Right hindlimb (tissue), 1 donor: ENCODE measurements at regions not wholly inside any gene's neighbourhood (a gene's known extent, or its start where the extent isn't known, plus 50 kb on each side); places are given as distances from the start of the nearest gene placed in this dataset.
A peak's percentile ranks its signal among the peaks of the same experiment; 100 is the strongest.
"Not testable (repeated sequence)": the region's sequence is repeated elsewhere in the genome, so short reads cannot be mapped to it uniquely, and the experiment has no call there.

Experiments
- DNase-seq: peaks from one replicate; pipeline ENCODE4 v3.0.0-alpha.2; 2018

DNA sequence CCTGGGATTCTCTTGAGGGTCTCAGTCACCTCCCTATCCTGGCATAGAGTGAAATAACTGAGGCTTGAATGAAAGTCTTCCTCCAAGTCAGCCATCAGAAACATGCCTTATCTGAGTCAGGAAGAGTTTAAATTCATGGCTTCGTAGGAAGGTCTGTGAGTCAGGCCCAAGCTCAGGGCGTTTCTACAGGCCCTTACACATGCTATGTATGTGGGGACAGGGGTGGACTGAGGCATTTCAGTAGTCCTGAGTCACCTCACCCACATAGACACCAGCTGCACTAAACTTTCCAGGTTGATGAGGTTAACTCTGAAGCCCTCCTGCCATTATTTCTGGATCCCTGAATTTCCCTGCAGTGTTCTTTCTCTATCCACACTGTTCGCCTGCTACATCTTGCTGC is 134.6 kb upstream of the RCN1 start:
- no peak for DNase-seq

DNA sequence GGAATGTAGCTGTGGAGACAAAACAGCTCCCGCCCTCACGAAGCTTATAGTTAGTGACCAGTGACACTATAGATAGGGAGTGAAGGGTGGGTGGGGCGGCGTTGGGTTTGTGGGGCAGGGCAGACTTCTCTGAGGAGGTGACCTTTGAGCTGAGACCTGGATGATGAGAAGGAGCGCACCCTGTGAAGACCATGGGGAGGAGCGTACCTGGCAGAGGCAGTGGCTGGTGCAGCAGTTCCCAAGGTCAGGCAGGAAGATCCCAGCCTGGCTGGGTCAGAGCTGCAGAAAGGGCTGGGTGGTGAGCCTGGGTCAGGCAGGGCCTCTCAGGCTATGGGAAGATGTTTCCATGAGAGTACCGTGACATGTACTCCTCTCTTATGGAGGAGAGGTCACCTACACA is 135.0 kb upstream of the RCN1 start:
- no peak for DNase-seq

DNA sequence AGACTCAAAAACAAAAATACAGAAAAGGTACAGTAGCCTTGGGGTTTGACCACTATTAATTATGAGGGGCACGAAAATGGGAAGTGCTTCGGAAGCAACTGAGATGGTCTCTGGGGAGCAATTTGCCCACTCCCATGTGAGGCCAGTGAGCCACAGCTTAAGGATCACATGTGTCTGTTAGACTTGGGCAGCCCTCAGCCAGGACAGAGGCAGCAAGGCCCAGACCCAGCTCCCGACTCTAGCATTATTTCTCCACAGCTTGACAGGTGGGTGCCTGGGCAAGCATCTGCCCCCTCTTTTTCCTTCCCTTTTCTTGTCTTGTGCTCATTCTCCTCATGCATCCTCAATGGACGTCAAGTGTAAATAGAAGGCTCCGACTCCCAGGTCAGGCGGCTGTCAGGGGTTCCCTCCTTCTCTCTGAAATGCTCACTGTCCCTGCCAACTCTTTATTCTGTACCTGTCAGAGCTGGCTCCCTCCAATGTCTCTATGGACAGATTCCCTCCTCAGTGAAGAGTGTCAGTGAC is 137.0 kb upstream of the RCN1 start:
- no peak for DNase-seq

DNA sequence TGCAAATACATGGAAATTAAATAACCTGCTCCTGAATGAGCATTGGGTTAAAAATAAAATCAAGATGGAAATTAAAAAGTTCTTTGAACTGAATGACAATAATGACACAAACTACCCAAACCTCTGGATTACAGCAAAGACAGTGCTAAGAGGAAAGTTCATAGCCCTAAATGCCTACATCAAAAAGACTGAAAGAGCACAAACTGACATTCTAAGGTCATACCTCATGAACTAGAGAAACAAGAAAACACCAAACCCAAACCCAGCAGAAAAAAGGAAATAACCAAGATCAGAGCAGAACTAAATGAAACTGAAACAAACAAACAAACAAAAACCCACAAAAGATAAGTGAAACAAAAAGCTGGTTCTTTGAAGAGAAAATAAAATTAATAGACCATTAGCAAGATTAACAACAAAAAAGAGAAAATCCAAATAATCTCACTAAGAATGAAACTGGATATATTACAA is 138.6 kb upstream of the PAX6 start:
- not testable (repeated sequence) for DNase-seq

DNA sequence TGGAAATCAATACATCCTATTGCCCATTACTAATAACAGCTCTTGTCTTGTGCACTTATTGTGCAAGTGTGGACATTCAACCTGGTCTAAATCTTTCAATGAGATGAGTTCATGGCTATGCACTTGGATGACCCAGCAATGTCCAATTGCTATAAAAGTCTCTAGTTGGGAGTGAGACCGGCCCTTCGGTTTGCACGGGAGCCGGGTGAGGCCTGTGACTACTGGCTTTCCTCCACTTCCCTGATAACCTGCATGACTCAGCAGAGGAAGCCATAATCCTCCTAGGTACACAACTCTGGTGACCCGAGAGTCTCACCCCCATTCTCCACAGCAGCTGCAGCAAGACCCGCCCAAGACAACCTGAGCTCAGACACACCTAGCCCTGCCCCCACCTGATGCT is 135.9 kb upstream of the PAX6 start:
- no peak for DNase-seq

DNA sequence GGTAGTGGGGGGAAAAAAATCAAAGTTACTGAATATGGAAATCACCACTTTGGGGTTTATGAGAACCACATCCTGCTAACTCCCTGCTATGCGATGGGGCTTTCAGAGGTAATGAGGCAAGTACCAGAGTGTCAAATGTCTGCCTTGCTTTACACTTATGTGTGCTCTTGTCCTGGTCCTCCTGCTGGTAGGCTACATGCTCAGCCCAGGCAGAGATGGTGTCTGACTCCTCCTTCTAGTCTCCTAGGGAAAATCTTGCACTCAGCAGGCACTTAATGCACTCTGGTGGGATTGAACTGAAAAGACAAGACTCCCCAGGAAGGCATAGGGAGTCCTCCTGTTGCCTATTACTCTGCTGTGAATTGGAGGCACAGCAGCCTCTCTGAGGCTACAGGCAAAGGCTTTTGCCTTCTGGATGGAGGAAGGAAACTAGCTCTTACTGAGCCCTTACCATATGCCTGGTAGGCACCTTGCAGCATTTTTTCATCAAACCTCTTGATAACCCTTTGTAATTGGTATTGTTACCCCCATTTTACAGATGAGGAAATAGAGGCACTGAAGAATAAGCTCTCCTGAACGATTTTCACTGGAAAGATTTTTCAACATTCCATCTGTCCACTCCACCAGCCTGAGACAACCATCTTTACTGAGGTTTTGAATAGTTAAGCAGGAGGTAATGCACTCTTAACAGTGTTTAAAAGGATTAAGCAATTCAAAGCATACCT is 132.1 kb upstream of the PAX6 start:
- DNase-seq = no peak

DNA sequence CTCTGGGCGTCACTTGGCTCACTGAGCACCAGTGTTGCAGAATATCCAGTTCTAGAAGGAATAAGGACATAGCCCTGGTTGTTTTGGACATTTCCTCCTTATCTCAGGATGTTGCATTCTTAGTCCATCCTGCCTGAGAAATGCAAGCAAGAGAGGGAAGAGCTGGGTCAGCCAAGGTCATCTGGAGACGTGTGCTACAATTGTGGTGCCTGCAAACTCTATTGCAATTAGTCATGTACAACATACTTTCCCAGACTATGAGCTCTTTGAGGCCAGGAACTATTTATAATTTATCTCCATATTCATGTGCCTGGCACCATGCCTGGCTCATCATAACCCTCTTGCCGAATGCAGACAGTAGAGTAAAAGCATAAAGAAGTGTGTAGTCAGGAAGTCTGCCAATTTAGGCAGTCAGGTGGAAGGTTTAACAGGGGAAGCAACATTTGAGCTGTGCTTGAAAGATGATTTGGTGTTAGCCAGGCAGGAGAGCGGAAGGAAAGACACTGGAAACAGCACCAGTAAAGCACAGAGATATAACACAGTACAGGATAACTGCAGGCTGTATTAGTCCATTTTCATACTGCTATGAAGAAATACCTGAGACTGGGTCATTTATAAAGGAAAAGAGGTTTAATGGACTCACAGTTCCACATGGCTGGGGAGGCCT is 129.4 kb upstream of the PAX6 start:
- no peak for DNase-seq

DNA sequence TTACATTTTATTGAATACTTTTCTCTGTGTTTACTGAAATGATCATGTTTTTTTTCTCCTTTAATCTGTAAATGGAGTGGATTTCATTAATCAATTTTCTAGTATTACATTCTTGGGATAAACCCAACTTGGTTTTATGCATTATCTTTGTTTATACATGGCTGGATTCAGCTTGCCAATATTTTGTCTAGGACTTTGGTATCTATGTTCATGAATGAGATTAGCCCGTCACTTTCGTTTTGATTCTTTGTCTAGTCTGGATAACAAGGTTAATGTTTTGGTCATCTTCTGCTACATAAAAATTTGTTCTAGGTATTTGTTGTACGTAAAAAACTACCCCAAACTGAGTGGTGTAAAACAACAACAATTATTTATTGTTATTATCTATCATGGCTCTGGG is 127.9 kb upstream of the PAX6 start:
- no peak for DNase-seq

DNA sequence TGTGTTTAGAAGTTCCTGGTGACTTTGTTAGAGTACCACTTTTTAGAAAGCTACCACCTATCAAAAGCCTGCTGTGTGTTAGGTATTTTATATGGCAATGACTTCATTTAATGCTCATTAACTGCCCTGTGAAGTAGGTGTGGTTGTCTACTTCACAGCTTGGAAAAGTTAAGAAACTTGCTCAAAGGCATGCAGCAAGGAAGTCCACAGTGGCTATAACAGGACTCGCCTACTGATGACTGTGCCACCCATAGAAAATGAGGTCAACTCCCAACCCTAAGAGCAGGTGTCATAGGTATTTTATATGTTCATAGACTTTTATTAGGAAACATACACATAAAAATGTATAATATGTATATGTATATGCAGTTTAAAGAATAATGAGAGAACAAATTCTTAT is 125.2 kb upstream of the PAX6 start:
- DNase-seq = no peak

DNA sequence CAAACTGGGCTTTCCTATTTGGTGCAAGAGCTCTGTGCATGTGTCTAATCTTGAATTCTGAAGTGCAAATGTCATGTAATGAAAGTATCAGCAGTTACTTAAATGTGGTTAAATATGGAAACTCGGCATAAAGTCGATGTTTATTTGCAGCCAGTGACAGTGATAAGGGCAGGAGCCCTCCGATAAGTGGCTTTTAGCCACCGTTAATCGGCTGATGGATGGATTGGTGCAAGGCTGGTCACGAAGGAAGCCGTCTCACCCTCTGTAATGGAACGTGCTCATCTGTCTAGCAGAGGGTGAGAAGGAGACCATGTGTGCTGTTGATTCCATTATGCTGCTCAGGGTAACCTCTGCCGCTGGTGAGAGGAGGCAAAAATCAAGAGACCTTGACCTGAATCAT is 121.8 kb upstream of the PAX6 start:
- no peak for DNase-seq

DNA sequence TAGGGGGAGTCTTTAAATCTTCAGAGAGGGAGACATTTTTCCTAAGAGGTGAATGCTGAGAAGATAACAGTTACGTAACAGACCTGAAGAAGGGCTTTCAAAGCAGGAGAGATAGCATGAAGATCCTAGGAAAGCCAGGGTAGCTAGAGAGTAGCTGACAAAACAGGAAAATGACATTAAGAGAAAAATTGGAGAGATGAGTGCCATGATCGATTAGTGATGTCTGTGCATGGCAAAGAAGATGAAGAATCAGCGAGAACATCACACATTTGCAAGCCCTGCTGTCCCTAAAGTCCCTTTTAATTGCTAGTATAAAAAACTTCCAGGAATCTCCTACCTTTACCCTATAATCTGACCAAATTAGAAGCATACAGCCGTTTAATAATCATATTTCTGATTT is 116.9 kb upstream of the PAX6 start:
- no peak for DNase-seq

DNA sequence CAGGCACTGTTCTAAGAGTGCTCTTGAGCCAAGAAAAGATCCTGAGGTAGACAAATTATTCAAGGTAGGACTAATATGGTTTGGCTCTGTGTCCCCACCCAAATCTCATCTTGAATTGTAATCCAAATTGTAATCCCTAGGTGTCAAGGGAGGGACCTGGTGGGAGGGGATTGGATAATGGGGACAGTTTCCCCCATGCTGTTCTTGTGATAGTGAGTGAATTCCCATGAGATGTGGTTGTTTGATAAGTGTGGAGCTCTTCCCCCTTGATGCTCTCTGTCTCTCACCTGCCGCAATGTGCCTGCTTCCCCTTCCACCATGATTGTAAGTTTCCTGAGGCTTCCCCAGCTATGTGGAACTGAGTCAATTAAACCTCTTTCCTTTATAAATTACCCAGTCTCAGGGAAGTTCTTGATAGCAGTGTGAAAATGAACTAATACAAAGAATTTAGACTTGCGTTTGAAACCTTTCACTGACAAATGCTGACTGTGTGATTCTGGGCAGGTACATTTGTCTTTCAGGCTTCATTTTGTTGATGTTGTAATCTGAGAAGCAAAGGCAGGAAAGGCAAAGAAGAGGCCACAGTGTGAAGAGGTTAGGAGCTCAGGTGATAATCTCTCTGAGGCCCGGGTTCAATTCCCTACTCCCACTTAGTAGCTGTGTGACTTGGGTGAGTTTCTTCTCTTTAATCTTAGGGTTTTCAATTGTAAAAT is 115.8 kb upstream of the PAX6 start:
- DNase-seq = no peak

DNA sequence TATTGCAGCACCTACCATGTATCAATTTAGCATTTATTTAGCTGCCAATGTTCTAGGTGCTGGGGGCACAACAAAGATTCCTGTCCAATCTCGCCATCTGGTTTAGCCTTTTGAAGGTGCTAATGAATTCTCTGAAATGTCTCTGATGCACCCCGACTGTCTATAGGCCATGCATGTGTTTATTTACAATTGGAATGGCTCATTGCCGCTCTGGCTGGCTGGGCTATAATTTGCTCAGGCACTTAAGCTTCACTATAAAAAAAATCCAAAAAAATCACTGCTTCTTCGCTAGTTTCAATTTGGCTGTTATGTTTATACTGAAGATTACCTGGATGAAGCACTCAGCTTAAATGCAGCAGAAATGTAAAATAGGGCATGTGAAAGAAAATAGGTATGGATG is 115.0 kb upstream of the PAX6 start:
- no peak for DNase-seq

DNA sequence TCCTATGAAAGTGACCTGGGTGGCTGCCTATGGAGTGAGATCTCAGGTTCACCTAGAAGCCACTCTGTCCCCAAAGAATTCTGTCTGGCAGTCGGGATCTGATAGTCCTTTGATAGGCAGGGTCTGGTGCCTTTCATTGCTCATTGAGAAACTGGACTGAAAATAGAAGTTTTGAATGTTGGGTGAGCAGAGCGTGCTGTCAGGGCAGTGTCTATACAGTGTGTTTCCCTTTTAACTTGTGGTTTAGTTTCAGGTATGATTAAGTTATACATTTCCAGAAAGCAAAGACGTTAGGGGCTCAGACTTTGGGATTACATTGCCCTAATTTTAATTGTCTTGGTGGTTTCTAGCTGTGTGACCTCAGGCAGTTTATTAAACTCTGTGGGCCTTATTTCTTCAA is 111.3 kb upstream of the PAX6 start:
- DNase-seq = no peak

DNA sequence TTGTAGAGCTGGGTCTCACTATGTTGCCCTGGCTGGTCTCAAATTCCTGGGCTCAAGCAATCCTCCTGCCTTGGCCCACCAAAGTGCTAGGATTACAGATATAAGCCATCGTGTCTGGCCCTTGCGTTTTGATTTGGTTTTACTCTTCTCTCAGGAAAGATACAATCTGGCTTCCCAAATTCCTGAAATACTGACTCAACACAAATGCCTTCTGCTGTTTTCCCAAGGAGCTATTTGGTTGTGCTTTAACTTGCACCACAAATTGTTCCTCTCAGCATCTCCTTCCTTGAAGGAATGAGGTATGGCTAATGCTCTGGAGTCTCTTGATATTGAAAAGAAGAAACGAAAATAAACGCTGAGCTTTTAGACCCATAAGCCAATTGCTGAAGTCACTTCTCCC is 110.0 kb upstream of the PAX6 start:
- no peak for DNase-seq

DNA sequence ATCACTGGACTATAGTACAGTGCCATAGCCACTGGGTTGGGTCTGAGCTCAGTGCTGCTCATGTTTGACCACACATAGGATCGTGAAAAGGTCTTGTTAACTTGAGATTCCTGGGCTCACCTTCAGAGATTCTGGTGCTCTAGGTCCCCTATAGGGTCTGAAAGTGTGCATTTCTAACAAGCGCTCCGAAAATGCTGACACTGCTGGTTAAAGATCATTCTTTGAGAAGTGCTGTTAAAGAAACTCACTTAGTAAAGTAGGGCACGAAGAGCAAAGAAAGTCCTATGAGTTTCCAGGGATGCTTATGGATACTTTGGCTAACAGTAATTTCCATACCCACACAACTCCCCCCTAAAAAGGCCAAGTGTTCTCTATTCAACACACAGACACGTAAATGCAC is 108.1 kb upstream of the PAX6 start:
- no peak for DNase-seq

DNA sequence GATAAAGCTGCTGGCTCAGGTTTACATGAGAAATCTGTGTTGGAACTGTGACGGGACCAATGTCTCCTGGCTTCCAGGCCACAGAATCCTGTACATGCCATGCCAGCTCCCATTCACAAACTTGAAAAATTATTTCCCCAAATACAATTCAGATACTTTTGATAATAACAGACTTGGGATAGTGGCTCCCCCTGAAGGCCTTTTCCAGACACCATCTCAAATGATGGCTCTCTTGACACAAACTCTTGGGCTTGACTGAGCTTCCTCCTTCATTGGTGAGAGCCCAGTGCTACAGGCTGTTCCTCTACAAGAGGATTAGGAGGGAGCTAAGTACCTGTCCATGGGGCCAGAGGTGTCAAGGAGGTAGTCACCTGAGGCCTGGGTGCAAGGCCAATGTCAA is 104.7 kb upstream of the PAX6 start:
- DNase-seq = no peak

DNA sequence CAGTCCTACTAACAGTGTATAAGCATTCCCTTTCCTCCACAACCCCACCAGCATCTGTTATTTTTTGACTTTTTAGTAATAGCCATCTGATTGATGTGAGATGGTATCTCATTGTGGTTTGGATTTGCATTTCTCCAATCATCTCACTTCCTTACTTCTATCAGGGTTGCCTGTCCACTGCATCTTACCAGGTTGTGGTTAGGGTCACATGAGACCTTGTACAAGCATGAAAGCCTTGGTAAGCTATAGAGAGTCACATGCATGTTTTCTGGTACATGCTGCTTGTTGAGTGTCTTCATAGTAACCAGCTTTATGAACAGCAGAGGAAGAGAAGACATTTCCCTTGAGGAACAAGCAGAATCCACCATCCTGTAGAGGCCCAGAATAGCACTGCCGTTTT is 102.9 kb upstream of the PAX6 start:
- DNase-seq = no peak

DNA sequence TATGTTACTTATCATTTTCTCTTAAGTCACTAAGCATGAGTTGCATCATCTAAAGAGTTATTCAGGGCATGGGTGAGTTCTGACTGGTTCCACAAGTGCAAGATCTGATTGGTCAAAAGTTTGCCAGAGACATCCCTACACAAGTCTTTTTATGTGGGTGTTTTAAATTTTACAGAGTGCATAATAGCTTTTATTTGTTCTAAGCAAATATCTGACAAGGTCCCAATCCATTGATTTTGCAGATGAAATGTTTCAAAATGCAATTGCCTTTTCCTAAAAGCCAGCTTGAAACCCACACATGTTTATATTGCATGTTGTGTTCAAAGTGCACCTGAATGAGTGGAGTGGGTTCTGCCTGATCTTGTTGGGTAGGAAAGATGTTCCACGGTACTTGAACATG is 101.7 kb upstream of the PAX6 start:
- DNase-seq = no peak

DNA sequence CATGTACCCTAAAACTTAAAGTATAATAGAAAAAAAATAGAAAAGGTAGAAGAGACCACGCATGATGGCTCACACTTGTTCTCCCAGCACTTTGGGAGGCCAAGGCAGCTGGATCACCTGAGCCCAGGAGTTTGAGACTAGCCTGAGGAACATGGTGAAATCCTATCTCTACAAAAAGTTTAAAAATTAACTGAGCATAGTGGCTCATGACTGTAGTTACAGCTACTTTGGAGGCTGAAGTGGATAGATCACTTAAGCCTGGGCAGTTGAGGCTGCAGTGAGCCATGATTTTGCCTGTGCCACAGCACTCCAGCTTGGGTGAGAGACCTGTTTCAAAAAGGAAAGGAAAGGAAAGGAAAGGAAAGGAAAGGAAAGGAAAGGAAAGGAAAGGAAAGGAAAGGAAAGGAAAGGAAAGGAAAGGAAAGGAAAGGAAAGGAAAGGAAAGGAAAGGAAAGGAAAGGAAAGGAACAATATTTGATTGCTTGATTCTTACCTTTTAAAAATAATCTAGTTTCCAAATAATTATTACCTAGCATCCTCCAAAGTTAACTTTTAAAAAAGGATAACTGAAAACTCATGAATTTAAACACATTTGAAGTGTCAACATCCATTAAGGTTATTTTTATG is 99.9 kb upstream of the PAX6 start:
- no peak for DNase-seq

DNA sequence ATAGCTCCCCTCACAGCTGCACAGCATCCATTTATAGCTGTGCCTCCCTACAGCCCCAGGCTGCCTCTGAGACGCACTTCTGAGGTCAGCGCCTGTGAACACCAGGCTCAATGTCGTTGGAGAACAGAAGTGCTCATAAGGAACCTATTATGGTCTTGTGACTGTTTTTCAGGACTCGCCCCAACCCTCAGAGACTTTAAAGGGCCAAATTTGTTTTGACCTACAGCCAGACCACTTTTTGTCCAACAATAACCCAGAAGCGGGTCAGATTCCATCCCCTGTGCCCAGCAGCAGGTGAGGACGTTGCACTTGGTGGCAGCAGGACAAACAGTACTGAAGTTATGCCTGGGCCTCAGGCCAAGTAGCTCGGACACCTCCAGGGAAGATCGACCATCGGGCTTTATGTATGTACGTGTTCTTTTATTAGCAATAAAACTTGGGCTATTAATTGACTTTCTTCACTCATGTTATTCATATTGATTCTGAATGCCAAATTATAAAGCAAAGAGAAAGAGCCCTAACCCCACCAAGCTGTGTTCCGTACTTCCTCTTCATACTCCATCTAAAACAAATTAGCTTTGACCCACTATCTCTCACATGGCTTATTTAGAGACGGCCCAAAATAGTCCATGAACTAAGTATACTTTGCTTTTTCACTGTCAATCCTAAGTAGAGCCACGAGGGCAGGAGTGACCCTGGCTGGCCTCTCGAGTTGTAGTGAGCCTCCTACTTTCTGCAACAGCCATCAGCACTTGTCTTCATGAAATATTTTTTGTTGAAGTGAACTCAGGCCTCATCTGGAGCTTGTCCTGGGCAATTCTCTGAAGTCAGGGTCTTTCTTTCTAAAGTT is 92.3 kb upstream of the PAX6 start:
- DNase-seq = peak; percentile 43

DNA sequence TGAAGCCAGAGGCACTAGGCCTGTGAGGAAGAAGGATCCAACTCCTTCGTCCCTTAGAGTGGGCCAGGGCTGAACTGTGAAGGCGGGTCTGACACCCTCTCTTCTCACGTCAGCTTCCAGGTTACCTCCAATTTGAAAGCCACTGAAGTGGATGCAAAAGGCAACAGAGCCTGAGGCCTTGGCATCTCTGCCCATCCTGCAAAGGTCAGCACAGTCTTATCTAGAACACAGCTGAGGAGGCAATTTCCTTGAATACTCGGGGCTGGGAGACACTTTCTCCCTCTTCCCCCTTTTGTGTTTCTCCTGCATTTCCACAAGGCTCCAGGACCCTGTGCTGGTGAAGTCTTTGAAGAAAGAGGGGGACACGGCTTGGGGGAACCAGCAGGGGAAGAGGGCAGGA is 91.6 kb upstream of the PAX6 start:
- DNase-seq = no peak

DNA sequence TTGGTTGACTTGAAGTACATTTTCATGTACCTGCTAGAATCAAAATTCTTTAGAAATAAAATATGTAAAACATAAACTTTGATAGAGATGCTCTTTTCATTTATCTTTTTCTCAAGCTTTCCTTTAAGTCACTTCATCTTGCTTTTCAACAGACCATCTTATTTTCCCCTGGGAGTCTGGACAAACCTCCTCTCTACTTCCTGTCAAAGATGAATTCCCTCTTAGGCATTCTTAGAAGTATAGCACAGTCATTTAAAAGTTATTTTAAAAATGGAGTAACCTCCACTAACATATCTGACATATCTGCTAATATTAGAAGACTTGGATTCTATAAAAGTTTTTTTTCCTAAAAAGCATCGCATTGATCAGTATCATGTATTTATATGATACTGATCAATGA is 84.8 kb upstream of the PAX6 start:
- DNase-seq = no peak
